ENCODE measurements at regions not wholly inside any gene's neighbourhood (a gene's known extent, or its start where the extent isn't known, plus 50 kb on each side); places are given as distances from the start of the nearest gene placed in this dataset.

DNA sequence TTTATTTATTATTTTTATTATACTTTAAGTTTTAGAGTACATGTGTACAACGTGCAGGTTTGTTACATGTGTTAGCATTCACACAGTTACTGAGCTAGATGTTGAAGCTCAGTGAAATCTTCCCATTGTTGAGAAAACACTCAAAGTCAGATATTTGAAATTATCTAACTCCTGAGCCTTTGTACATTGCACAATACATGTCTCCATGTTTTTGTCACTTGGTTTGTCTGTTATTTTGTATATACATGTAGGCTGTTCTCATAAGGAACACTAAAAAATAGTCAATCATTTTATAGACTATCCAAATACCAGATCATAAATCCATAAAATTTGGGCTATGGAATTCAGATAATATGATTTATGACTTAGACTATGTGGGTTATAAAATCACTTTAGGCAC, 1126.5 kb downstream of the NSUN3 start:
- DNase-seq (ENCODE audit: low read depth, low spot score): no peak
- H3K27me3 Mint-ChIP-seq (ENCODE audit: low read depth): no peaks in the 10 kb centered on the region
- H3K4me1 Mint-ChIP-seq: peaks cover 4% of the 10 kb centered on the region
- H3K4me3 Mint-ChIP-seq: no peak overlapping the region
- H3K36me3 Mint-ChIP-seq (ENCODE audit: low read depth): no peaks in the 10 kb centered on the region
- TF ChIP-seq CTCF (conservative IDR thresholded peaks at IDR 0.05): no peak
- H3K9me3 Mint-ChIP-seq: no peaks in the 10 kb centered on the region
- H3K27ac Mint-ChIP-seq (ENCODE audit: unreplicated experiment): no peak overlapping the region

DNA sequence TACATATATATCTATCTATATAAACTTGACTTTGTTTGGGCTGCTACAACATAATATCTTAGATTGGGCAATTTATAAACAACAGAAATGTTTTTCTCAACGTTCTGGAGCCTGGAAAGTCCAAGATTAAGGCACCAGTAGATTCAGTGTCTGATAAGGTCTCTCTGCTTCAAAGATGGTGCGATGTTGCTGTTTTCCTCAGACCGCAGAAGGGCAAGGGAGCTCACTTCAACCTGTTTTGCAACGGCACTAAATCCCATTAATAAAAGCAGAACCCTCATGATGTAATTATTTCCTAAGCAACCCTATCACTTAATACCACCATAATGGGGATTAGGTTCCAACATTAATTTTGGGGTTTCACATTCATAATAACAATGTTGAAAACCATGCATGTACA, 1134.8 kb downstream of the NSUN3 start:
- Mint-ChIP-seq H3K27me3 (ENCODE audit: low read depth) (no peaks in the 10 kb centered on the region), H3K27ac (ENCODE audit: unreplicated experiment) (no peak overlapping the region), H3K4me1 (peaks cover under 1% of the 10 kb centered on the region), H3K4me3 (no peak overlapping the region), H3K9me3 (peaks cover 2% of the 10 kb centered on the region), H3K36me3 (ENCODE audit: low read depth) (peaks cover 2% of the 10 kb centered on the region)
- no peak for TF ChIP-seq CTCF (conservative IDR thresholded peaks at IDR 0.05)
- no peak for DNase-seq (ENCODE audit: low read depth, low spot score)

GRCh38 chr3:95200384-95200783, 1137.5 kb downstream of the NSUN3 start:
- no peak overlapping the region for H3K27ac Mint-ChIP-seq (ENCODE audit: unreplicated experiment)
- peaks cover 14% of the 10 kb centered on the region for H3K9me3 Mint-ChIP-seq
- H3K36me3 Mint-ChIP-seq (ENCODE audit: low read depth): peaks cover 10% of the 10 kb centered on the region
- DNase-seq (ENCODE audit: low read depth, low spot score): no peak
- TF ChIP-seq CTCF (conservative IDR thresholded peaks at IDR 0.05): no peak
- H3K4me3 Mint-ChIP-seq: no peak overlapping the region
- no peaks in the 10 kb centered on the region for H3K4me1 Mint-ChIP-seq
- no peaks in the 10 kb centered on the region for H3K27me3 Mint-ChIP-seq (ENCODE audit: low read depth)

- Mint-ChIP-seq H3K9me3 (no peaks in the 10 kb centered on the region), H3K4me1 (peaks cover 10% of the 10 kb centered on the region), H3K27me3 (ENCODE audit: low read depth) (no peaks in the 10 kb centered on the region), H3K27ac (ENCODE audit: unreplicated experiment) (no peak overlapping the region), H3K4me3 (no peak overlapping the region), H3K36me3 (ENCODE audit: low read depth) (peaks cover 2% of the 10 kb centered on the region)
- no peak for TF ChIP-seq CTCF (conservative IDR thresholded peaks at IDR 0.05)
- DNase-seq (ENCODE audit: low read depth, low spot score): no peak
Measured at GRCh38 chr3:95210878-95211277, 1148.0 kb downstream of the NSUN3 start.

GRCh38 chr3:95212117-95212516, 1149.3 kb downstream of the NSUN3 start:
- DNase-seq (ENCODE audit: low read depth, low spot score): no peak
- TF ChIP-seq CTCF (conservative IDR thresholded peaks at IDR 0.05): no peak
- peaks cover 10% of the 10 kb centered on the region for H3K4me1 Mint-ChIP-seq
- peaks cover 6% of the 10 kb centered on the region for H3K36me3 Mint-ChIP-seq (ENCODE audit: low read depth)
- H3K4me3 Mint-ChIP-seq: no peak overlapping the region
- H3K9me3 Mint-ChIP-seq: peaks cover 3% of the 10 kb centered on the region
- no peak overlapping the region for H3K27ac Mint-ChIP-seq (ENCODE audit: unreplicated experiment)
- H3K27me3 Mint-ChIP-seq (ENCODE audit: low read depth): no peaks in the 10 kb centered on the region

GRCh38 chr3:95215437-95215957, 1152.6 kb downstream of the NSUN3 start:
- H3K9me3 Mint-ChIP-seq: peaks cover 9% of the 10 kb centered on the region
- H3K27me3 Mint-ChIP-seq (ENCODE audit: low read depth): no peaks in the 10 kb centered on the region
- TF ChIP-seq CTCF (conservative IDR thresholded peaks at IDR 0.05): no peak
- H3K4me3 Mint-ChIP-seq: no peak overlapping the region
- peaks cover 14% of the 10 kb centered on the region for H3K36me3 Mint-ChIP-seq (ENCODE audit: low read depth)
- no peak for DNase-seq (ENCODE audit: low read depth, low spot score)
- H3K4me1 Mint-ChIP-seq: peaks cover 6% of the 10 kb centered on the region
- no peak overlapping the region for H3K27ac Mint-ChIP-seq (ENCODE audit: unreplicated experiment)

All from neural crest cell (in vitro differentiated cells).